ENCODE measurements at regions not wholly inside any gene's neighbourhood (a gene's known extent, or its start where the extent isn't known, plus 50 kb on each side); places are given as distances from the start of the nearest gene placed in this dataset.

GRCh38 chr1:219820551-219820950 is 107.8 kb downstream of the SLC30A10 start:
- no peak for TF ChIP-seq CTCF (tag by site-specific recombination; IDR thresholded peaks at IDR 0.05)
- TF ChIP-seq PRDM6 (tag by site-specific recombination; IDR thresholded peaks at IDR 0.05) = no peak
- TF ChIP-seq GLIS2 (tag by site-specific recombination; IDR thresholded peaks at IDR 0.05) = no peak
- no peak for TF ChIP-seq YY1 (tag by site-specific recombination; IDR thresholded peaks at IDR 0.05)
- TF ChIP-seq REST (tag by site-specific recombination; IDR thresholded peaks at IDR 0.05) = no peak
- TF ChIP-seq ZNF426 (tag by site-specific recombination; IDR thresholded peaks at IDR 0.05) = no peak
- no peak for TF ChIP-seq ZNF600 (tag by site-specific recombination; IDR thresholded peaks at IDR 0.05)
- no peak for TF ChIP-seq BCL11A (tag by site-specific recombination; IDR thresholded peaks at IDR 0.05; ENCODE audit: low read depth)
- TF ChIP-seq ZNF621 (tag by site-specific recombination; IDR thresholded peaks at IDR 0.05) = no peak
- TF ChIP-seq ZNF501 (tag by site-specific recombination; IDR thresholded peaks at IDR 0.05) = no peak
- no peak for TF ChIP-seq ZNF654 (tag by site-specific recombination; IDR thresholded peaks at IDR 0.05; ENCODE audit: low read depth)
- TF ChIP-seq ATF2 (tag by site-specific recombination; IDR thresholded peaks at IDR 0.05; ENCODE audit: low read depth) = no peak
